Hepatic stellate cell (primary cell): ENCODE measurements at regions not wholly inside any gene's neighbourhood (a gene's known extent, or its start where the extent isn't known, plus 50 kb on each side); places are given as distances from the start of the nearest gene placed in this dataset.
"Not testable (repeated sequence)": the region's sequence is repeated elsewhere in the genome, so short reads cannot be mapped to it uniquely, and the experiment has no call there.

Experiments used
- DNase-seq: peaks from one replicate; pipeline ENCODE4 v3.0.0; 2011; ENCODE audit warnings: low spot score

GRCh38 chr4:105050896-105051295 is 95.8 kb upstream of the TET2 start:
- DNase-seq: no peak

- DNase-seq: no peak
Observed at GRCh38 chr4:105057370-105058105, 89.1 kb upstream of the TET2 start.

- DNase-seq: no peak
Observed at GRCh38 chr4:105058177-105058812, 88.4 kb upstream of the TET2 start.

GRCh38 chr4:105059337-105059736 is 87.3 kb upstream of the TET2 start:
- DNase-seq: no peak

DNA sequence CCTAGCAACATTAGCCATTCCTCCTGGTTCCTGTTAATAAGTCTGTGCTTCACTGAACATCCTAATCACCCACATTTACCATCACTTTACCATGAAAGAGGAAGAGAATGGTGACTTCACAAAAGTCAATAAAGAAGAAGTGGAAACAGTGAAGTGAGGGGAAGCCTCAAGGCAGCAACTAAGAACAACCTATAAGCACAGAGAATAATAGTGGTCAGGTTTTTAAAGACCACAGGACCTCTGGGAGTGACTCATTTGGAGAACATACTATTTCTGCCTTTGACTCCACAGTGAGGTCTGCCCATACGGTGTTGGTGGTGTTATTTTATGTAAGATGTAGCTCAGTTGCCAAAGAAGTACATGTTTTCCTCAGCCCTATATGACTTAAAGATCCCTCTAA is 86.0 kb upstream of the TET2 start:
- no peak for DNase-seq

- no peak for DNase-seq
Observed at GRCh38 chr4:105061136-105061696, 85.5 kb upstream of the TET2 start.

DNA sequence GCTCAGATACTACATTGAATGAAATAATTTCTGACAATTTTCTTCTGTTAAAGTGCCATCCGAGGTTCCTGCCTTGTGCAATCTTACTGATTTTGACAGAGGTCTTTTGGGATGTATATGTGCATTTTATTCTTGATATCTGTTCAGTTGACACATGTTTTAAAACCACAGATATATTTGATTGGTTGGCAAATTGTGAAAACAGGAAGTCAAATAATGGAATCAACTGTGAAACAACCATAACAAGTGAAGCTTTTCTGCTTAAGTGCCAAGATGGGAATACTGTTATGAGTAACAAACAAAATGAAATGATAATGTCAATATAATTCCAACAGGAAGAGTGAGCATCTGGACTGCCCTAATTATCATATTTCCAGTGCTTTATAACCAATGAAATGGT is 84.9 kb upstream of the TET2 start:
- DNase-seq: no peak

DNA sequence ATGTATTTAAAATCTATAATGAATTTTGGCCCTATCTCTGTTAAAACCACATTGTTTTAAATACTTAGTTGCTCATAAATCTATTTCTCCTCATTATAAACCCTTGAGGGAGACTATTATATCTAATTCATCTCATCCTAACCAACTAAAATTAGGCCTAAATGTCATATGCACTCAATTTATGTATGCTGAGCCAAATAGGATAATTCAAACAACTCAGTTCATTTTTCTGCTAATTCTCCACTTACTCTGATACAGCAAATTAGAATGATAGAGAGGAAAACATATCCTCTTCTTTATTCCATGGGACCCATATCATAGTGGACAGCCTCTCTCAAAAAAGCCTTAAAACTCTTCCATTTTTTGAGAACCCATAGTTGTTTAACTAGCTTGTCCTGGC is 80.3 kb upstream of the TET2 start:
- no peak for DNase-seq

DNA sequence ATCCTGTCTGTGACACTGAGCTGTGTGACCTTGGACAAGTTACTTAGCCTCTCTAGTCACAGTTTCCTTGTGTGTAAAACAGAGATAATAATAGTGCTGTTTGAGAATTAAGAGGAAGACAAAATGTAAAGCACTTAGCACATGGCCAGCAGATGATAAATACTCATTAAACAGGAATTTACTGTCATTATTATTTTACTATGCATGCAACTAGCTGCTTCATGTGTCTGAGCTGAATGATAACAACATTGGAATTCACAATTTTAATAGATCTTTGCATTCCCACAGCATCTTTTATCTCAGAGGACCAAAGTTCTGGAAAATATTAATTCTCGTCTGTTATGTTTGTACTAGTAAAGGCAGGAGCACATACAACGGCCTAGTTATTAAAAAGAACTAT is 79.2 kb upstream of the TET2 start:
- DNase-seq: no peak

GRCh38 chr4:105067946-105068345 is 78.7 kb upstream of the TET2 start:
- no peak for DNase-seq

DNA sequence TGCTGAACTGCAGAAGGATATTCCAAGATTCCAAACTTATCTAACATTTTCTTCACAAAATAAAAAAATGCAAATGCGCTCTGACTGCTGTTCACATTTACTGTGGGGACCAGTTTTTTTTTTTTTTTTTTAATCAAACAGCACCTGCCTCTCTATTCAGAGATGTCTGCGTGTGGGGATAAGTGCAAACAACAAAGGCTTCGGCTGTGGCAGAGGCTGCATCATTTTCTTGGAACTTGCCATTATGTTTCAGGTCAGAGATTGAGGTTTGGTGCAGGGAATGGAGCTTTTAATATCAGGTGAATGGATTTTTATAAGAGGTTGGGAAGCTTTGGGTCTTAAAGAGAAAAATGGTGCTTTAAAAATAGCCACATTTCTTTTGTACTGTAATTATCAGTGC is 78.2 kb upstream of the TET2 start:
- DNase-seq: no peak

GRCh38 chr4:105072095-105072494 is 74.6 kb upstream of the TET2 start:
- not testable (repeated sequence) for DNase-seq

- no peak for DNase-seq
Observed at GRCh38 chr4:105074097-105074496, 72.6 kb upstream of the TET2 start.

DNA sequence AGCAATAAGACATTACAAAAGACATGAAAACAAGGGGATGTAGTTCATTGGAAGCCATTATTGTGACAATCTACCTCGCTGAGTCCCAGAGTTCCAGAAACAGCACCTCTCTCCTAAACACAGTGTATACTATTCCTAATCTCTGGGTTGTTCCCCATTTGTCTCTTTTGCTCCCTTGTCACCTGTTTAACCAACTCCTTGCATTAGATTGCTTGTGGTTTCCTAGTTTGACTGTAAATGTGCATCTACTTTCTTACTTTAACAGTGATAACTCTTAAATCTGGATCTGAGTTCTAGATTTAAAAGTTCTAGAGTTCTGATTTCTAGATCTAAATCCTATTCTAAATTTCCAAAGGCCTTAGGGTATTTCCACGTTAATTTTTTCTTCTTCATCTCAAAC is 71.6 kb upstream of the TET2 start:
- no peak for DNase-seq

DNA sequence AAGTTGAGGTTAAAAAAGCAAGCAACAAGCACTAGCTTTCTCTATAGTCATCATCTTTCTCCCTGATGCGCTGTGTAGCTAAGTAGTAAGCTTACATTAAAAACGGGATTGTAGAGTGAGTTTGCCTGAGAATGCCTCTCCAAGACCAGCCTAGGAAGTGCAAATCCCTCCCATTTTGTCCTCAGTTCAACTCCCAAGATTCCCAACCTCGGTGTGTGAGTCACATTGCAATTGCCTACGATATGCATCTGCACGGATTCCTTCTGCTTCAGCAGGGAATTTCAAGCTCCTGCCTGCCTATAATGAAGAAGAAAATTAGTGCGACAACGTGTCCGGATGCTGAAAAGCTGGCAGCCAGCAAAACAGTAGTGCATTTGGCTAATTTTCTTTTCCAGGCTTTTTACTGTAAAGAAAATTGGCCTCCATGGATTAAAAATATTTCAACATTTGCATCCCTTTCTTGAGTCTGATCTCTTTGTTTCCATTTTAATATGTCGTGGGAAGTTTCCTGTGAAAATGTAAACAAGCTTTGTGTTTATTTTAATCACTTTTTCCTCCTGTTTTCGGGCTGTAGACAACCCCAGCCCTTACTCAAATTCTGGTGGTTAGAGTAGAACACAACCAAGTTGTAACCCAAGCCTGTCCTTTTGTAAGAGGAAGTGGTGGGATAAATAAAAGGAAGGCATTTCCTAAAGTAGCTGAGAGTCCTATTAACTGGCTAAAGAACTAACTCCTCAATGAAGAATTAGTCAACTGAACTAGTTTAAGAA is 58.4 kb upstream of the TET2 start:
- DNase-seq: peak; percentile 29

- DNase-seq: no peak
Observed at GRCh38 chr4:105092356-105092755, 54.3 kb upstream of the TET2 start.

DNA sequence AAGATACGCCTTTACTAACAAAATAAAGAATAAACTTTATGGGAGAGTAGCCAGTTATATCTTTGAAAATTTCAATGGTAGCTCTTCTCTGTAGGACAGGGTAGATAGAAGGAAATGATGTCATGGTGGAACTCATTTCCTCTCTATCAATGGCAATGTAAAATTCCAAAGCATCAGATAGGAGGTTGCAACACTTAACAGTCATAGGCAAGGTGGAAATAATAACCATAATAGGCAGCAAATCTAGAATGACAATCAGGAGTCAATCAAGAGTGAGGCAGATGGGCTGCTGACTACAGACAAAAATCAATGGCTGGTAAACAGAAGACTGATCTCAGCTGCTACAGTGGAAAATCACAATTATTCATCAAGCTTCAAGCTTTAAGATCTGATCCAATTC is 53.9 kb upstream of the TET2 start:
- DNase-seq: no peak

DNA sequence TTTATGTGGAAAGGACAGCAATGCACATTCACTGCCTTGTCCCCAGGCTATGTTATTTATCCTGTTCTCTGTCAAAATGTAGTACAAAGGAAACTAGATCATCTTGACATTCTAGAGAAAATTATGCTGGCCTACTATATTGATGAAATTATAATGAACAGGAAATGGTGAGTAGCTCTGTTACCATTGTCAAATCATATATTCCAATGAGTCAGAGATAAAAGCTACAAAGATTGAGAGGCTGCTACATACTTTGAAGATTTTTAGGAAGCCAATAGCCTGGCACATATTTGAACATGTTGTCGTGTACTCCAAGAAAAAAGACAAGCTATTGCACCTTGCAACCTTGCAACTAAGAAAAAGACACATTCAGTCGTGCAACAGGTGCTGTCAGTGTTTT is 52.7 kb upstream of the TET2 start:
- no peak for DNase-seq
